Thyroid gland (tissue), 4 donors: ENCODE measurements at regions not wholly inside any gene's neighbourhood (a gene's known extent, or its start where the extent isn't known, plus 50 kb on each side); places are given as distances from the start of the nearest gene placed in this dataset.

ENCODE experiments used
- POLR2A ChIP-seq, 2 donors: fragments of 450-650 bp; IDR thresholded peaks; one replicate each; pipeline ENCODE4 v1.6.1; 2017; ENCODE audit warnings: antibody characterized with exemption in 2 of 2, mild to moderate bottlenecking in 2 of 2, moderate library complexity in 1 of 2
- TF ChIP-seq, protein P1 (sequence below), 6 experiments: fragments of 200-600 bp in 3 of 6; fragments of 450-650 bp in 3 of 6; sonication (generic) in 3 of 6; IDR thresholded peaks; one replicate each; pipeline ENCODE4 v1.5.1; 2016 to 2019; ENCODE audit warnings: antibody characterized with exemption in 6 of 6, mild to moderate bottlenecking in 2 of 6, inconsistent platforms in 1 of 6, moderate library complexity in 1 of 6

DNA sequence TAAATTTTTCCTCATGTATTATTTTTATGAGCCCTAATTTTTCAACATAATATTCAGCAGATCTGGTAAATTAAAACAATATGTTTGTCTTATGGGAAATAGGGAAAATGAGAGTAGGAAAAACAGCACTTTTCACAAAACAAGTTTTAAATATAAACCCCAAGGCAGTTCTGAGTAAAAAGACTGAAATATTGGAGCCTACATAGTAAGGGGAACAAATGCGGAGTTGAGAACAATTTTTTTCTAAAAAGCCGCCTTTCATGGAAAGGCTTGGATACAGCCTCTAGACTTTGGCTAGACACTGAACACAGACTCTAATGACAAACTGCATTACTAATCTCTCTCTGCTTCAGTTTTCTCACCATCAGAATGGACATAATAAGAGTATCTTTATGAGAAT is 174.1 kb downstream of the NOL4 start:
- TF ChIP-seq, protein P1, sequence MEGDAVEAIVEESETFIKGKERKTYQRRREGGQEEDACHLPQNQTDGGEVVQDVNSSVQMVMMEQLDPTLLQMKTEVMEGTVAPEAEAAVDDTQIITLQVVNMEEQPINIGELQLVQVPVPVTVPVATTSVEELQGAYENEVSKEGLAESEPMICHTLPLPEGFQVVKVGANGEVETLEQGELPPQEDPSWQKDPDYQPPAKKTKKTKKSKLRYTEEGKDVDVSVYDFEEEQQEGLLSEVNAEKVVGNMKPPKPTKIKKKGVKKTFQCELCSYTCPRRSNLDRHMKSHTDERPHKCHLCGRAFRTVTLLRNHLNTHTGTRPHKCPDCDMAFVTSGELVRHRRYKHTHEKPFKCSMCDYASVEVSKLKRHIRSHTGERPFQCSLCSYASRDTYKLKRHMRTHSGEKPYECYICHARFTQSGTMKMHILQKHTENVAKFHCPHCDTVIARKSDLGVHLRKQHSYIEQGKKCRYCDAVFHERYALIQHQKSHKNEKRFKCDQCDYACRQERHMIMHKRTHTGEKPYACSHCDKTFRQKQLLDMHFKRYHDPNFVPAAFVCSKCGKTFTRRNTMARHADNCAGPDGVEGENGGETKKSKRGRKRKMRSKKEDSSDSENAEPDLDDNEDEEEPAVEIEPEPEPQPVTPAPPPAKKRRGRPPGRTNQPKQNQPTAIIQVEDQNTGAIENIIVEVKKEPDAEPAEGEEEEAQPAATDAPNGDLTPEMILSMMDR (IDR thresholded peaks at IDR 0.05), result no peak
- TF ChIP-seq POLR2A (IDR thresholded peaks at IDR 0.05), result no peak
